GM23248 (cell line): ENCODE measurements at regions not wholly inside any gene's neighbourhood (a gene's known extent, or its start where the extent isn't known, plus 50 kb on each side); places are given as distances from the start of the nearest gene placed in this dataset.

Source experiments
- DNase-seq: peaks from one replicate; pipeline ENCODE4 v3.0.0-alpha.2; 2015
- H2AFZ ChIP-seq: fragments of 200-600 bp; sonication (generic); 2 replicates; pipeline ENCODE4 v1.6.1; 2016; ENCODE audit warnings: antibody characterized with exemption
- H3F3A ChIP-seq: fragments of 200-600 bp; sonication (generic); 2 replicates; pipeline ENCODE4 v1.6.1; 2016; ENCODE audit warnings: mild to moderate bottlenecking, antibody characterized with exemption, mixed run types; ENCODE audit not compliant: insufficient read depth
- H3K27ac ChIP-seq: fragments of 200-600 bp; sonication (generic); 2 replicates; pipeline ENCODE4 v1.5.1; 2016; ENCODE audit warnings: mild to moderate bottlenecking
- H3K27me3 ChIP-seq: fragments of 200-600 bp; sonication (generic); replicated peaks from 2 replicates; pipeline ENCODE4 v1.6.1; 2016; ENCODE audit warnings: mild to moderate bottlenecking; ENCODE audit not compliant: insufficient read depth
- H3K36me3 ChIP-seq: fragments of 200-600 bp; sonication (generic); 2 replicates; pipeline ENCODE4 v1.6.1; 2016; ENCODE audit warnings: low read depth, mild to moderate bottlenecking
- H3K4me1 ChIP-seq: fragments of 200-600 bp; sonication (generic); 2 replicates; pipeline ENCODE4 v1.6.1; 2016; ENCODE audit warnings: mild to moderate bottlenecking; ENCODE audit not compliant: insufficient read depth
- H3K4me2 ChIP-seq: fragments of 200-600 bp; sonication (generic); one replicate; pipeline ENCODE4 v1.6.1; 2016; ENCODE audit warnings: mild to moderate bottlenecking; ENCODE audit not compliant: unreplicated experiment
- H3K4me3 ChIP-seq: fragments of 200-600 bp; sonication (generic); 2 replicates; pipeline ENCODE4 v1.5.1; 2016; ENCODE audit warnings: mild to moderate bottlenecking
- H3K79me2 ChIP-seq: fragments of 200-600 bp; sonication (generic); 2 replicates; pipeline ENCODE4 v1.6.1; 2016; ENCODE audit warnings: mild to moderate bottlenecking; ENCODE audit not compliant: insufficient read depth
- H3K9ac ChIP-seq: fragments of 200-600 bp; sonication (generic); 2 replicates; pipeline ENCODE4 v1.6.1; 2016; ENCODE audit warnings: mild to moderate bottlenecking
- H3K9me2 ChIP-seq: fragments of 200-600 bp; sonication (generic); 2 replicates; pipeline ENCODE4 v1.6.1; 2016; ENCODE audit warnings: mixed run types, mild to moderate bottlenecking, moderate library complexity; ENCODE audit not compliant: insufficient read depth
- H3K9me3 ChIP-seq: fragments of 200-600 bp; sonication (generic); one replicate; pipeline ENCODE4 v1.6.1; 2017; ENCODE audit warnings: low read depth
- H4K20me1 ChIP-seq: fragments of 200-600 bp; sonication (generic); 2 replicates; pipeline ENCODE4 v1.6.0; 2016; ENCODE audit not compliant: insufficient read depth
- EZH2 ChIP-seq: fragments of 200-600 bp; sonication (generic); IDR thresholded peaks from 2 replicates; pipeline ENCODE4 v1.6.1; 2018; ENCODE audit warnings: antibody characterized with exemption, mild to moderate bottlenecking; ENCODE audit not compliant: insufficient read depth, poor library complexity, severe bottlenecking
- EZH2phosphoT487 ChIP-seq: fragments of 200-600 bp; sonication (generic); IDR thresholded peaks from 2 replicates; pipeline ENCODE4 v1.6.1; 2018; ENCODE audit warnings: antibody characterized with exemption, moderate library complexity, mild to moderate bottlenecking, low read depth; ENCODE audit not compliant: insufficient read depth
- WGBS, 2 experiments: methylation state at CpG; one replicate each; pipeline ENCODE4 v1.1.6; 2015 to 2017; ENCODE audit warnings: low lambda C conversion rate in 2 of 2, low coverage in 1 of 2; ENCODE audit errors: missing lambda C conversion rate in 2 of 2; 5-methylcytosine and 5-hydroxymethylcytosine counted together
- in situ Hi-C: fragments of 300-500 bp; cut with MboI; formaldehyde crosslinking; loops from 2 replicates; pipeline ENCODE4 v1.15.0; 2020

DNA sequence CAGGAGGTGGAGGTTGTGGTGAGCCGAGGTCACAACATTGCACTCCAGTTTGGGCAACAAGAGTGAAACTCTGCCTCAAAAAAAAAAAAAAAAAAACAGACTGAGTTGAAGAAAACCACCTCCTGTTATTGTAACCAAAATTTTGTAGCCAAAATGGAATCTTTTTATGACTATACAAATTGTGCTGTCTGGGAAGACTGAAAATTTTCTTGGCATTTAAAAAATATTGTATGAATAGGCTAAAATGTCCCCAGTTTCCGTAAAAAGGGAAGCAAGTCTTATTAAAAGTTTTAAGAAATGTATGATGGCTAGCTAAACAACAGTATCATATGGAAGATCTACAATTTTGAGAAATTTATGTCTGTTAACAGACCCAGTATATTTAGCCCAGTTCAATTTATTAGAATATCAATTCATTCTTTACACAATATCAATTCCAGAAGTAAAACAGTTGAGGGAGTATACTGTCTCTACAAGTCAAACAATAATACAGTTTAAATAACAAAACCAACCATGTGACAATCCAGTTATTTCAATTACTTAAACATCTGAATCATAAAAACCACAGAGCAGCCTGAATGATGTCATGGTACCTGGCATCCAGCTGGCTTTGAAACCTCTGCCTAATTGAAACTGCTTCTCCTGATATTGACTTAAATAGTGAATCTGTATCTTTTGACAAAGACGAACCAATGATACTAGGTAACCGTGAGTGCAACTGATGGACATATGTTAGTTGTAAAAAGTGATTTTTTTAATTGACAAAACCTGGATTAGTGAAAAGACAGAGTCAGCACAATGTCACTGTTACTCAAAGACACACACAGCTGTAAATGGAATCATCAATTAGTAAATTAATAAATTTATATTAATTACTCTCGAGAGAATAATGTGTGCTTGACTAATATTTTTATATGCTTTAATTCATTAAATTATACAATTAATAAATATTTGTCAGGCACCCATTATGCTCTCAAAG is 166.6 kb upstream of the MARCKS start:
- Histone ChIP-seq H3K9ac (no peak overlapping the region), H3K79me2 (no peaks in the 10 kb centered on the region), H3K27me3 (no peaks in the 10 kb centered on the region), H3K9me2 (no peaks in the 10 kb centered on the region), H4K20me1 (no peaks in the 10 kb centered on the region), H2AFZ (no peak overlapping the region), H3K4me3 (no peak overlapping the region), H3K36me3 (no peaks in the 10 kb centered on the region), H3K27ac (no peak overlapping the region), H3K4me2 (peak overlapping the region; percentile 52), H3K9me3 (no peaks in the 10 kb centered on the region), H3F3A (peaks cover 13% of the 10 kb centered on the region), H3K4me1 (peaks cover 30% of the 10 kb centered on the region)
- WGBS, 2 experiments: 54 to 62% methylated on average over 5 of the region's 5 CpGs
- peak; percentile 88 for DNase-seq
- no peak for TF ChIP-seq EZH2phosphoT487
- TF ChIP-seq EZH2: no peak
- in situ Hi-C loops: loop anchor here (10.0 kb wide), 1 partner anchor 164 kb away; the partner anchor contains the start of gene MARCKS

GRCh38 chr6:113691260-113691656 is 165.9 kb upstream of the MARCKS start:
- Histone ChIP-seq H3K36me3 (no peaks in the 10 kb centered on the region), H3K79me2 (no peaks in the 10 kb centered on the region), H3K4me1 (peaks cover 36% of the 10 kb centered on the region), H3K27me3 (no peaks in the 10 kb centered on the region), H3F3A (peaks cover 13% of the 10 kb centered on the region), H4K20me1 (no peaks in the 10 kb centered on the region), H3K9me2 (no peaks in the 10 kb centered on the region), H3K4me3 (no peak overlapping the region), H3K4me2 (peak overlapping the region; percentile 52), H2AFZ (no peak overlapping the region), H3K9ac (no peak overlapping the region), H3K9me3 (no peaks in the 10 kb centered on the region), H3K27ac (no peak overlapping the region)
- in situ Hi-C loops: loop anchor here (10.0 kb wide), 1 partner anchor 164 kb away; the partner anchor contains the start of gene MARCKS
- TF ChIP-seq EZH2phosphoT487 (no peak), EZH2 (no peak)
- 93 to 95% methylated on average over 4 of the region's 4 CpGs for WGBS, 2 experiments
- no peak for DNase-seq

- Histone ChIP-seq H3K4me1 (peaks cover 57% of the 10 kb centered on the region), H3K9ac (no peak overlapping the region), H3K79me2 (no peaks in the 10 kb centered on the region), H4K20me1 (no peaks in the 10 kb centered on the region), H3K27ac (peak overlapping the region; percentile 61; the same call in 1 of the 2 replicates), H2AFZ (no peak overlapping the region), H3K27me3 (no peaks in the 10 kb centered on the region), H3K9me2 (no peaks in the 10 kb centered on the region), H3K9me3 (no peaks in the 10 kb centered on the region), H3K36me3 (no peaks in the 10 kb centered on the region), H3F3A (peaks cover 24% of the 10 kb centered on the region), H3K4me3 (no peak overlapping the region), H3K4me2 (peak overlapping the region; percentile 49)
- no peak for TF ChIP-seq EZH2phosphoT487
- no peak for TF ChIP-seq EZH2
- WGBS, 2 experiments: 96 to 100% methylated on average over 1 of the region's 1 CpG
- in situ Hi-C loops: loop anchor here (10.0 kb wide), 1 partner anchor 161 kb away; the partner anchor contains the start of gene MARCKS
- no peak for DNase-seq
These were observed 163.3 kb upstream of the MARCKS start for GRCh38 chr6:113693851-113694250.

GRCh38 chr6:113694278-113695077 is 162.7 kb upstream of the MARCKS start:
- H3K4me1 ChIP-seq: peaks cover 57% of the 10 kb centered on the region
- no peak for TF ChIP-seq EZH2phosphoT487
- no peak for TF ChIP-seq EZH2
- H3K4me2 ChIP-seq: peak overlapping the region; percentile 49
- no peaks in the 10 kb centered on the region for H3K9me2 ChIP-seq
- no peak overlapping the region for H2AFZ ChIP-seq
- no peak overlapping the region for H3K4me3 ChIP-seq
- peak overlapping the region; percentile 31; the same call in 1 of the 2 replicates for H3K9ac ChIP-seq
- in situ Hi-C loops: loop anchor here (10.0 kb wide), 1 partner anchor 160 kb away; the partner anchor contains the start of gene MARCKS
- peak overlapping the region; percentile 61 for H3K27ac ChIP-seq
- H3F3A ChIP-seq: peaks cover 24% of the 10 kb centered on the region
- peak; percentile 62 for DNase-seq
- H4K20me1 ChIP-seq: no peaks in the 10 kb centered on the region
- H3K27me3 ChIP-seq: peaks cover 3% of the 10 kb centered on the region
- WGBS, 2 experiments: 26 to 40% methylated on average over 2 of the region's 2 CpGs
- H3K79me2 ChIP-seq: no peaks in the 10 kb centered on the region
- no peaks in the 10 kb centered on the region for H3K36me3 ChIP-seq
- no peaks in the 10 kb centered on the region for H3K9me3 ChIP-seq
